D721Med (cell line): ENCODE measurements at regions not wholly inside any gene's neighbourhood (a gene's known extent, or its start where the extent isn't known, plus 50 kb on each side); places are given as distances from the start of the nearest gene placed in this dataset.

Source experiments
- DNase-seq: peaks from one replicate; pipeline ENCODE4 v3.0.0; 2011; ENCODE audit warnings: low spot score; ENCODE audit not compliant: insufficient read length
- FAIRE-seq: peaks from 2 replicates; lab custom pipeline; 2011; peaks lifted over from hg19 to GRCh38; lab: Jason Lieb, UNC
- TF ChIP-seq, protein P1 (sequence below): IDR thresholded peaks from 2 replicates; pipeline ENCODE4 v1.5.1; 2012; ENCODE audit warnings: mild to moderate bottlenecking, control low read depth; ENCODE audit not compliant: insufficient read depth; ENCODE audit errors: missing control alignments

DNA sequence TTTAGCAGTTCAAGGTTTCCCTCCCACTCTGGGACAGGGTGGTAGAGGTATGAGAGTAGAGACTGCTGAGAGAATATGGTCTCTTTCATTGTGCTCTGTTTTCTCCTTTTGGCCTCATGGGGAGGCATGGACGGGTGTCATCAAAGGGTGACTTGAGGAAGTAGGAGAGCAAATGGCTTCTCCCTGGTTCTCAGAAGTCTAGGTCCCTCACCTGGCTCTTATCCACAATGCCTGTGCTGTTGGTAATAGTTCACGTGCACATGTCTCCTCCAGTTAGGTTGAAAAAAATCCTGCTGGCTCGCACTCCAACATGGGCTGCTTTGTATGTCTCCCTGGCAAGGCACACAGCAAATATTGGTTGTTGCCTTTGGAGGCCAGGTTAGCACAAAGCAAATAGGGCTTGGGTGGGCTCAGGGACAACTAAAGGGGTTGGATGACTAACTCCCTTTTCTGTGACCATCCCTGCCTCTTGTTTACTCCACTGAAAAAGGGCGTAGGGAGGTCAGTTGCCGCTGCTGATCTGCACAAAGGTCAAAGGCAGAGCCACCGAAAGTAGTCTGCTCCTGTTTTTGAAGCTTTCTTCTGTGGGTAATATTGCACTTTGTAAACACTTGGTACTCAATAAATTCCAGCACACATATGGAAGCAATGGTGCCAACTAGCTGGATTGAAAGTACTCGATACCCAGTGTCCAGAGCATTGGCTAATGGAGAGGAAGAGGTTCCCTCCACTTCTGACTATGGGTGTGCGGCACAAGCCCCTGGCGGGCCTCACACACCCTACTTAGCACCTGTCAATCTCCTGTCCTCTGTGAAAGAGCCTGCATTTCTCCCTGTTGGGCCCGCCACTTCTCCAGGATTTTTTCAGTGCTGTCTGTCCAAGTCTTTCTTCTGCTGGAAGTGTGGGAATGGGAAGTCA, 121.8 kb downstream of the SLC38A6 start:
- no peak for DNase-seq
- TF ChIP-seq, protein P1, sequence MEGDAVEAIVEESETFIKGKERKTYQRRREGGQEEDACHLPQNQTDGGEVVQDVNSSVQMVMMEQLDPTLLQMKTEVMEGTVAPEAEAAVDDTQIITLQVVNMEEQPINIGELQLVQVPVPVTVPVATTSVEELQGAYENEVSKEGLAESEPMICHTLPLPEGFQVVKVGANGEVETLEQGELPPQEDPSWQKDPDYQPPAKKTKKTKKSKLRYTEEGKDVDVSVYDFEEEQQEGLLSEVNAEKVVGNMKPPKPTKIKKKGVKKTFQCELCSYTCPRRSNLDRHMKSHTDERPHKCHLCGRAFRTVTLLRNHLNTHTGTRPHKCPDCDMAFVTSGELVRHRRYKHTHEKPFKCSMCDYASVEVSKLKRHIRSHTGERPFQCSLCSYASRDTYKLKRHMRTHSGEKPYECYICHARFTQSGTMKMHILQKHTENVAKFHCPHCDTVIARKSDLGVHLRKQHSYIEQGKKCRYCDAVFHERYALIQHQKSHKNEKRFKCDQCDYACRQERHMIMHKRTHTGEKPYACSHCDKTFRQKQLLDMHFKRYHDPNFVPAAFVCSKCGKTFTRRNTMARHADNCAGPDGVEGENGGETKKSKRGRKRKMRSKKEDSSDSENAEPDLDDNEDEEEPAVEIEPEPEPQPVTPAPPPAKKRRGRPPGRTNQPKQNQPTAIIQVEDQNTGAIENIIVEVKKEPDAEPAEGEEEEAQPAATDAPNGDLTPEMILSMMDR: no peak
- no peak for FAIRE-seq
